ENCODE measurements at regions not wholly inside any gene's neighbourhood (a gene's known extent, or its start where the extent isn't known, plus 50 kb on each side); places are given as distances from the start of the nearest gene placed in this dataset.

- H3K4me3 ChIP-seq (ENCODE audit: low read depth, low read length), result no peak overlapping the region
- DNase-seq (ENCODE audit: low read depth), result no peak
- TF ChIP-seq CTCF (IDR thresholded peaks at IDR 0.05; ENCODE audit: control insufficient read depth, extremely low read depth, insufficient read depth), result no peak
These were observed 67.4 kb upstream of the ABCA12 start for GRCh38 chr2:215205787-215206186.

GRCh38 chr2:215191477-215191876 is 53.1 kb upstream of the ABCA12 start:
- H3K4me3 ChIP-seq (ENCODE audit: low read depth, low read length), result no peak overlapping the region
- no peak for DNase-seq (ENCODE audit: low read depth)
- no peak for TF ChIP-seq CTCF (IDR thresholded peaks at IDR 0.05; ENCODE audit: control insufficient read depth, extremely low read depth, insufficient read depth)

- no peak for DNase-seq (ENCODE audit: low read depth)
- no peak for TF ChIP-seq CTCF (IDR thresholded peaks at IDR 0.05; ENCODE audit: control insufficient read depth, extremely low read depth, insufficient read depth)
- no peak overlapping the region for H3K4me3 ChIP-seq (ENCODE audit: low read depth, low read length)
These were observed 52.2 kb upstream of the ABCA12 start for GRCh38 chr2:215190588-215190987.

- TF ChIP-seq CTCF (IDR thresholded peaks at IDR 0.05; ENCODE audit: control insufficient read depth, extremely low read depth, insufficient read depth), result no peak
- H3K4me3 ChIP-seq (ENCODE audit: low read depth, low read length), result no peak overlapping the region
- no peak for DNase-seq (ENCODE audit: low read depth)
These were observed 51.0 kb upstream of the ABCA12 start for GRCh38 chr2:215189393-215189792.

Measured in LNCaP clone FGC (cell line).